ENCODE measurements at regions not wholly inside any gene's neighbourhood (a gene's known extent, or its start where the extent isn't known, plus 50 kb on each side); places are given as distances from the start of the nearest gene placed in this dataset.

DNA sequence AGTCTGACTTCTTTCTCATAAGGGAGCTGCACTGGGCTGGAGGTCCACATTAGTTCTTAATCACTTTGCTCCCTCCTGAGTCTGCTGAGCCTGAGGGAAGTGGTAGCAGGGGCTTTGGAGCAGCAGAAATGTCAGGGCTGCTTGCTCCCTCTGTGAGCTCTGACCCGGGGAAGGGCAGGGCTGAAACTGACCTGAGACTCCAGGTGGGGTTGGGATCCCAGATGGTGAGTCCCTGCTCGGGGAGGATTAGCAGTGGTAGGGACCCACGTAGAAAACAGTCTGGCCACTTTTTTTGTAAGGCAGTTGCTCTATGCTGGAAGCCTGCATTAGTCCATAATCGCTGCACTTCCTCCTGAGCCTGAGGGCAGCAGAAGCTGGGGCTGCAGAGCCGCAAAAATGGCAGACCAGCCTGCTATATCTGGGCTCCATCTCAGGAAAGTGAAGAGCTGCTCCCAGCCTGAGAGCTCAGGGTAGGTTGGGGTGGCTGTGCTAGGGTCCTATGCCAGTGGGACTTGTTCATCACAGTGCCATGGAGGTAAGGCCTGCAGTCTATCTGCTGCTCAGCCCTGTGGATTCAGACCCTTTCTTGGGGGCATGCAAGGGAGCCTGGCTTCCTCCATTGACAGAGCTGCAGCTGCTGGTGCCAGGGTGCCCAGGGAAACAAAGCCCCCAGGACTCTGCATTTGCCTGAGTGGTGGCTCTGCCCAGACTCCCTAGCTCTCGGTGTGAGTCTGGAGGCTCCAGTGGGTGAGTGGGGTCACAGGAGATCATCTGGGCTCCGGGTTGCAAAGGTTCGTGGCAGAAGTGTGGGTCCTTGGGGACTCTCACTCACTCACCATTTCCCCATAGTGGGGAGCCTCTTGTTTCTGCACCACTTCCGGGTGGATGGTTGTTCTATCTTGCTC, 854.3 kb downstream of the LUZP2 start:
- DNase-seq (ENCODE audit: low read depth in 1 of 2, low spot score in 2 of 2) = no peak
- no peaks in the 10 kb centered on the region for H3K27me3 ChIP-seq (replicated peaks)
- no peaks in the 10 kb centered on the region for H3K4me1 ChIP-seq (replicated peaks)
- peaks cover 7% of the 10 kb centered on the region; the same call in 1 of the 2 replicates for H3K9me3 ChIP-seq (replicated peaks)
- no peak overlapping the region for H3K27ac ChIP-seq
- no peaks in the 10 kb centered on the region for H3K36me3 ChIP-seq
- no peak overlapping the region for H3K4me3 ChIP-seq

GRCh38 chr11:25357133-25357532, 860.3 kb downstream of the LUZP2 start:
- Histone ChIP-seq H3K4me3 (no peak overlapping the region), H3K27ac (no peak overlapping the region), H3K27me3 (replicated peaks) (no peaks in the 10 kb centered on the region), H3K9me3 (replicated peaks) (0 out of 2 replicates have a peak, but pooled peaks cover 4% of the 10 kb centered on the region), H3K4me1 (replicated peaks) (no peaks in the 10 kb centered on the region), H3K36me3 (no peaks in the 10 kb centered on the region)
- no peak for DNase-seq (ENCODE audit: low read depth in 1 of 2, low spot score in 2 of 2)

GRCh38 chr11:25377466-25377865, 880.6 kb downstream of the LUZP2 start:
- H3K4me3 ChIP-seq = no peak overlapping the region

GRCh38 chr11:25396847-25397246, 900.0 kb downstream of the LUZP2 start:
- no peaks in the 10 kb centered on the region for H3K4me1 ChIP-seq (replicated peaks)
- DNase-seq (ENCODE audit: low read depth in 1 of 2, low spot score in 2 of 2) = no peak
- H3K27me3 ChIP-seq (replicated peaks) = no peaks in the 10 kb centered on the region

More at GRCh38 chr11:25377466-25377865, 880.6 kb downstream of the LUZP2 start:
- Histone ChIP-seq H3K36me3 (no peaks in the 10 kb centered on the region), H3K4me1 (replicated peaks) (no peaks in the 10 kb centered on the region), H3K27me3 (replicated peaks) (no peaks in the 10 kb centered on the region), H3K27ac (no peak overlapping the region), H3K9me3 (replicated peaks) (no peaks in the 10 kb centered on the region)
- no peak for DNase-seq (ENCODE audit: low read depth in 1 of 2, low spot score in 2 of 2)

GRCh38 chr11:25408146-25408545, 911.3 kb downstream of the LUZP2 start:
- Histone ChIP-seq H3K4me3 (no peak overlapping the region), H3K27ac (no peak overlapping the region), H3K36me3 (no peaks in the 10 kb centered on the region), H3K9me3 (replicated peaks) (no peaks in the 10 kb centered on the region), H3K27me3 (replicated peaks) (no peaks in the 10 kb centered on the region), H3K4me1 (replicated peaks) (no peaks in the 10 kb centered on the region)
- no peak for DNase-seq (ENCODE audit: low read depth in 1 of 2, low spot score in 2 of 2)

More at GRCh38 chr11:25396847-25397246, 900.0 kb downstream of the LUZP2 start:
- H3K27ac ChIP-seq = no peak overlapping the region
- H3K9me3 ChIP-seq (replicated peaks) = no peaks in the 10 kb centered on the region; the same call in 1 of the 2 replicates
- H3K4me3 ChIP-seq = no peak overlapping the region
- no peaks in the 10 kb centered on the region for H3K36me3 ChIP-seq

- Histone ChIP-seq H3K36me3 (no peaks in the 10 kb centered on the region), H3K9me3 (replicated peaks) (no peaks in the 10 kb centered on the region), H3K27ac (no peak overlapping the region), H3K27me3 (replicated peaks) (no peaks in the 10 kb centered on the region), H3K4me3 (no peak overlapping the region), H3K4me1 (replicated peaks) (no peaks in the 10 kb centered on the region)
- no peak for DNase-seq (ENCODE audit: low read depth in 1 of 2, low spot score in 2 of 2)
These were observed 916.1 kb upstream of the ANO3 start for GRCh38 chr11:25415793-25416192.

DNA sequence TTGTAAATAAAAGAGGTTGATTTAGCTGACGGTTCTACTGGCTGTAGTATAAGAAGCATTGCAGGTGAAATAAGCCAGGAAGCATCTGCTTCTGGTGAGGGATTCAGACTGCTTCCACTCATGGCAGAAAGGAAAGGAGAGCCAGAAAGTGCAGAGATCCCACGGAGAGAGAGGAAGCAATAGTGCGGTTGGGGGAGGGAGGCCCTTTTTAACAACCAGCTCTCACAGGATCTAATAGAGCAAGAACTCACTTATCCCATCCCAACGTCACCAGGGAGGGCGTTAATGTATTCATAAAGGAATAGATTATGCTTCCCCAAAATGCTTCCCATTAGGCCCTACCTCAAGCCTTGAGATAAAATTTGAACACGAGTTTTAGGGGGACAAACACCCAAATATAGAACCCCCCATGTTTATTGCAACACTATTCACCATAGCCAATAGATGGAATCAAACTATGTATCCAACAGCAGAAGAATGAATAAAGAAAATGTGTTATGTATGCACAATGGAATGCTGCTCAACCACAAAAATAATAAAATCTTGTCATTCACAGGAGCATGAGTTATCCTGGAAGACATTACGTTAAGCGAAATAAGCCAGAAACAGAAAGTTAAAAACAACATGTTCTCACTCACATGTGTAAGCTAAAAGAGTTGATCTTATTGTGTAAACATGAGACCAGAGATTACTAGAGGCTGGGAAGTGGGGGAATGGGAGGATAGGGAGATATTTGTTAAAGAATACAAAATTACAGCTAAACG, 908.3 kb upstream of the ANO3 start:
- Histone ChIP-seq H3K4me3 (no peak overlapping the region), H3K27me3 (replicated peaks) (no peaks in the 10 kb centered on the region), H3K36me3 (no peaks in the 10 kb centered on the region), H3K9me3 (replicated peaks) (no peaks in the 10 kb centered on the region), H3K27ac (no peak overlapping the region), H3K4me1 (replicated peaks) (no peaks in the 10 kb centered on the region)
- DNase-seq (ENCODE audit: low read depth in 1 of 2, low spot score in 2 of 2) = no peak

GRCh38 chr11:25432376-25432775, 899.6 kb upstream of the ANO3 start:
- DNase-seq (ENCODE audit: low read depth in 1 of 2, low spot score in 2 of 2) = no peak
- Histone ChIP-seq H3K4me1 (replicated peaks) (no peaks in the 10 kb centered on the region), H3K36me3 (no peaks in the 10 kb centered on the region), H3K27me3 (replicated peaks) (no peaks in the 10 kb centered on the region), H3K9me3 (replicated peaks) (no peaks in the 10 kb centered on the region; the same call in 1 of the 2 replicates), H3K4me3 (no peak overlapping the region), H3K27ac (no peak overlapping the region)

GRCh38 chr11:25435197-25435596, 896.7 kb upstream of the ANO3 start:
- no peaks in the 10 kb centered on the region; the same call in 1 of the 2 replicates for H3K9me3 ChIP-seq (replicated peaks)
- no peak overlapping the region for H3K4me3 ChIP-seq
- no peak overlapping the region for H3K27ac ChIP-seq
- no peaks in the 10 kb centered on the region for H3K36me3 ChIP-seq
- DNase-seq (ENCODE audit: low read depth in 1 of 2, low spot score in 2 of 2) = no peak
- H3K4me1 ChIP-seq (replicated peaks) = no peaks in the 10 kb centered on the region
- H3K27me3 ChIP-seq (replicated peaks) = no peaks in the 10 kb centered on the region

GRCh38 chr11:25436326-25436725, 895.6 kb upstream of the ANO3 start:
- H3K36me3 ChIP-seq = no peaks in the 10 kb centered on the region
- H3K27me3 ChIP-seq (replicated peaks) = no peaks in the 10 kb centered on the region
- no peak overlapping the region for H3K4me3 ChIP-seq
- no peak overlapping the region for H3K27ac ChIP-seq
- H3K4me1 ChIP-seq (replicated peaks) = no peaks in the 10 kb centered on the region
- DNase-seq (ENCODE audit: low read depth in 1 of 2, low spot score in 2 of 2) = no peak
- H3K9me3 ChIP-seq (replicated peaks) = no peaks in the 10 kb centered on the region; the same call in none of the 2 replicates

GRCh38 chr11:25441421-25441820, 890.5 kb upstream of the ANO3 start:
- no peaks in the 10 kb centered on the region for H3K4me1 ChIP-seq (replicated peaks)
- DNase-seq (ENCODE audit: low read depth in 1 of 2, low spot score in 2 of 2) = no peak

GRCh38 chr11:25449091-25449490, 882.8 kb upstream of the ANO3 start:
- no peak for DNase-seq (ENCODE audit: low read depth in 1 of 2, low spot score in 2 of 2)

More at GRCh38 chr11:25441421-25441820, 890.5 kb upstream of the ANO3 start:
- Histone ChIP-seq H3K4me3 (no peak overlapping the region), H3K27me3 (replicated peaks) (no peaks in the 10 kb centered on the region), H3K9me3 (replicated peaks) (no peaks in the 10 kb centered on the region; the same call in none of the 2 replicates), H3K27ac (no peak overlapping the region), H3K36me3 (no peaks in the 10 kb centered on the region)

GRCh38 chr11:25453471-25453870, 878.5 kb upstream of the ANO3 start:
- no peak overlapping the region for H3K27ac ChIP-seq
- no peaks in the 10 kb centered on the region for H3K4me1 ChIP-seq (replicated peaks)
- H3K4me3 ChIP-seq = no peak overlapping the region
- 0 out of 2 replicates have a peak, but pooled peaks cover 4% of the 10 kb centered on the region for H3K9me3 ChIP-seq (replicated peaks)
- no peaks in the 10 kb centered on the region for H3K36me3 ChIP-seq
- H3K27me3 ChIP-seq (replicated peaks) = no peaks in the 10 kb centered on the region
- no peak for DNase-seq (ENCODE audit: low read depth in 1 of 2, low spot score in 2 of 2)

More at GRCh38 chr11:25449091-25449490, 882.8 kb upstream of the ANO3 start:
- Histone ChIP-seq H3K27ac (no peak overlapping the region), H3K36me3 (no peaks in the 10 kb centered on the region), H3K9me3 (replicated peaks) (peaks cover 9% of the 10 kb centered on the region; the same call in 1 of the 2 replicates), H3K27me3 (replicated peaks) (no peaks in the 10 kb centered on the region), H3K4me1 (replicated peaks) (no peaks in the 10 kb centered on the region), H3K4me3 (no peak overlapping the region)

- H3K4me3 ChIP-seq = no peak overlapping the region
- H3K27ac ChIP-seq = no peak overlapping the region
- no peak for DNase-seq (ENCODE audit: low read depth in 1 of 2, low spot score in 2 of 2)
- H3K36me3 ChIP-seq = no peaks in the 10 kb centered on the region
- H3K27me3 ChIP-seq (replicated peaks) = no peaks in the 10 kb centered on the region
- H3K4me1 ChIP-seq (replicated peaks) = no peaks in the 10 kb centered on the region
- H3K9me3 ChIP-seq (replicated peaks) = no peaks in the 10 kb centered on the region
These were observed 875.7 kb upstream of the ANO3 start for GRCh38 chr11:25456211-25456610.

Data from SJSA1 (cell line).